ENCODE measurements at regions not wholly inside any gene's neighbourhood (a gene's known extent, or its start where the extent isn't known, plus 50 kb on each side); places are given as distances from the start of the nearest gene placed in this dataset.

DNA sequence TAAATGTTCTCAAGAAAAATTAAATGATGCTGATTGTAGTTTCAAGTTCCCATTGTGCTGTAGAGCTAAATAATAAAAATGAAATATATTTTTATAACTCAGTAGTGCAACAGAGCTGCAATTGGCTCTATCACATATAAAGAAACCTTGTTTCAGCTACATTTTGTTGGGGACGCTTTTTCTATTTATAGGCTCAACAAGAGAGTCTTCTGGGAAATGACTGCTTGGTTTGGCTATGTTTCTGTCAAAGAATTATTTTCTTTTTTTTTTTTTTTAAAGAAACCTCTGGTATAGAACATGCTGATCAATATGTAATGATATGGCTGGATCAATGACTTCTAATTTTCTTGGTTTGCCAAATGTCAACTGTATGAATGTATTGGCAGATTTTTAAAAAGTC lies 76.5 kb downstream of the OTOL1 start:
- no peak overlapping the region for H3K4me3 ChIP-seq (ENCODE audit: low read depth, low read length)
- H3K27me3 ChIP-seq (ENCODE audit: control insufficient read depth, insufficient read depth, low read length), result no peaks in the 10 kb centered on the region
- TF ChIP-seq, protein P1, sequence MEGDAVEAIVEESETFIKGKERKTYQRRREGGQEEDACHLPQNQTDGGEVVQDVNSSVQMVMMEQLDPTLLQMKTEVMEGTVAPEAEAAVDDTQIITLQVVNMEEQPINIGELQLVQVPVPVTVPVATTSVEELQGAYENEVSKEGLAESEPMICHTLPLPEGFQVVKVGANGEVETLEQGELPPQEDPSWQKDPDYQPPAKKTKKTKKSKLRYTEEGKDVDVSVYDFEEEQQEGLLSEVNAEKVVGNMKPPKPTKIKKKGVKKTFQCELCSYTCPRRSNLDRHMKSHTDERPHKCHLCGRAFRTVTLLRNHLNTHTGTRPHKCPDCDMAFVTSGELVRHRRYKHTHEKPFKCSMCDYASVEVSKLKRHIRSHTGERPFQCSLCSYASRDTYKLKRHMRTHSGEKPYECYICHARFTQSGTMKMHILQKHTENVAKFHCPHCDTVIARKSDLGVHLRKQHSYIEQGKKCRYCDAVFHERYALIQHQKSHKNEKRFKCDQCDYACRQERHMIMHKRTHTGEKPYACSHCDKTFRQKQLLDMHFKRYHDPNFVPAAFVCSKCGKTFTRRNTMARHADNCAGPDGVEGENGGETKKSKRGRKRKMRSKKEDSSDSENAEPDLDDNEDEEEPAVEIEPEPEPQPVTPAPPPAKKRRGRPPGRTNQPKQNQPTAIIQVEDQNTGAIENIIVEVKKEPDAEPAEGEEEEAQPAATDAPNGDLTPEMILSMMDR (IDR thresholded peaks at IDR 0.05; ENCODE audit: insufficient read depth, low read length, poor library complexity, severe bottlenecking), result no peak
- DNase-seq (ENCODE audit: low read depth), result no peak
- no peaks in the 10 kb centered on the region for H3K36me3 ChIP-seq (ENCODE audit: control insufficient read depth, insufficient read depth, low read length)

DNA sequence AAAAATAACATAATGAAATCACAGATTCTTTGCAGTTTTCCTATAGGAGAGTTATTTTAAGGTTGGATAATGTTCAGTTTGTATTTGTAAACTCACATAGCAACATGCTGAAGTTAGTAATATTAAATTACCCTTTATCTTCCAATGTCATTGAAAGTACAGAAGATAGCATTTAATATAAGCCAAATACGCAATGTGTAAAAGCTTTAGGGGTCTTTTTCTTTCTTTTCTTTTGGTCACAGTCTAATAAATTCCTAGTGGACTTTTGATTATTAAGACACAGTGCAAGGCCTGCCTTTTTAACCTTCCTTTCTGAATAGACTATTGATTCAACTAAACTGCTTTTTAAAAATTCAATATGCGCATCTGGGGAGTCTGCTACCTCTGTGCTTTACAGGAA lies 79.3 kb downstream of the OTOL1 start:
- Histone ChIP-seq H3K36me3 (ENCODE audit: control insufficient read depth, insufficient read depth, low read length) (no peaks in the 10 kb centered on the region), H3K27me3 (ENCODE audit: control insufficient read depth, insufficient read depth, low read length) (no peaks in the 10 kb centered on the region), H3K4me3 (ENCODE audit: low read depth, low read length) (no peak overlapping the region)
- DNase-seq (ENCODE audit: low read depth), result no peak
- TF ChIP-seq, protein P1 (IDR thresholded peaks at IDR 0.05; ENCODE audit: insufficient read depth, low read length, poor library complexity, severe bottlenecking), result no peak

DNA sequence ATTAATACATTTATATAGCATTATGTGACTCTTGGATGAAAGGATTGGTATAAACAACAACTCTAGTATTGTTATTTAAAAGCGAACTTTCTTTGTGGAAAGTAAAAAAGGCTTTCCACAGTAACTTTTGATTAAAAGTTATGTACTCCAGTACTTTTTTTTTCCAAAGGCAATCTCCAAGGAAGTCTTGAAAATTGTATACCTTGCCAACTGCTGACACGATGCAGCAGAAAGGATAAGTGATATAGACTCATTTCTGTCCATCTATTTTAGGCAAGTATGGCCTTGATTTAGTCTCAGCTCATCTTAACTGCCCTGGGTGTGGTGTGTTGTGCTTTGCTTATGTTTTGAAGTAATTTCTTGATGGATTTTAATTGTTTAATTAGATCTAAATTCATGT lies 79.7 kb downstream of the OTOL1 start:
- H3K36me3 ChIP-seq (ENCODE audit: control insufficient read depth, insufficient read depth, low read length), result no peaks in the 10 kb centered on the region
- TF ChIP-seq, protein P1 (IDR thresholded peaks at IDR 0.05; ENCODE audit: insufficient read depth, low read length, poor library complexity, severe bottlenecking), result no peak
- no peak overlapping the region for H3K4me3 ChIP-seq (ENCODE audit: low read depth, low read length)
- no peak for DNase-seq (ENCODE audit: low read depth)
- H3K27me3 ChIP-seq (ENCODE audit: control insufficient read depth, insufficient read depth, low read length), result no peaks in the 10 kb centered on the region

DNA sequence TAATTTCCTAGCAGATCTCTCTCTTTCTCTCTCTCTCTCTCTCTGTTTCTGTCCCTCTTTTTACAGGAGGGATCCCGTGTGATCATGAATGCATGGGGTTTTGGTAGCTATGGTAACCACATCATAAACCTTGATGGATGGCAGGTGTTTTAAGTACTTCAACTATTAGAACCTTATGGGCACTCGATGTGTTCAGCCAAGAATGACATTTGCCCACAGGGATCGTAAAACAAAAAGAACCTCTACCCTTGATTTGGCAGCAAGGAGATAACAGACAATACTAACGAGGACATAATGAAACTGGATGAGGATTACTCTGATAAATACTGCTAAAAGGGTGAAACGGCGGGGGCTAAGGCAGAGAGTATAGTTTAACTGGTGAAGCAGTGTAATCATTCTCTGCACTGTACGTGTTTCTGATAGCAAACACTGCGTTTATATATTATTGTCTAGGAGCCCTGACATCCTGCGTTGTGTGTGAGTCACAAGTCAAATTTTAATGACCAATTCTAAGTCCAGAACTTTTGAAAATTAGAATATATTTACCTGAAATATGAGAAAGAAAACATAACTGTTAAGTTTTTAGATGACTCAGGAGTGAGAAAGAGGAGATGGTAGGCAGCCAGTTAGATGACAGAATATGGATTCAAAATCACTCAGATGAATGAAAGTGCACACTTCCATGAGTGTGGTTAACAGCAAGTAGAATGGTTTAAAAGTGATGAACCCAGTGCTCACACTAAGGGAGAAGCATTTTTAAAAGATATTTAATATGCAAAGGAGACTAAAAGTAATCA lies 80.3 kb downstream of the OTOL1 start:
- TF ChIP-seq, protein P1 (IDR thresholded peaks at IDR 0.05; ENCODE audit: insufficient read depth, low read length, poor library complexity, severe bottlenecking), result no peak
- H3K27me3 ChIP-seq (ENCODE audit: control insufficient read depth, insufficient read depth, low read length), result no peaks in the 10 kb centered on the region

DNA sequence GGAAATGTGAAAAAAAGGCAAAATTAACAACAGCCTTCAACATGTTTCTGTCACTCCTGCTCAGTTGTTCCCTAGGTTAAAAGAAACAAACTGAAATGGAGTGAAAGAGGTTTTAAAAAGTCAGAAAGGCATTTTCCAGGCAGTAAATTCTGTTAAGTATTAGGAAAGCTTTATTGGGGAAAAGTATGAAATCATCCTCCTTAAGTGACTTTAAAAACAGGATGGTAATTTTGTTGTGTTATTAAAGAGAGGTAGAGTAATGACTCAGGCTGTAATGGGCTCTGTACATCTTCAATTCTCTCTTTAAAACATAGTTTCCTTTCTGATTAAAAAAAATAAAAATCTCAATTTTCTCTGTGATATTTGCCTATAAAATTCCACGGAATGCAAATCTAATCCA lies 81.1 kb downstream of the OTOL1 start:
- no peak for DNase-seq (ENCODE audit: low read depth)
- no peaks in the 10 kb centered on the region for H3K27me3 ChIP-seq (ENCODE audit: control insufficient read depth, insufficient read depth, low read length)

More for the DNA sequence above, 80.3 kb downstream of the OTOL1 start:
- no peak overlapping the region for H3K4me3 ChIP-seq (ENCODE audit: low read depth, low read length)
- no peaks in the 10 kb centered on the region for H3K36me3 ChIP-seq (ENCODE audit: control insufficient read depth, insufficient read depth, low read length)
- no peak for DNase-seq (ENCODE audit: low read depth)

More for the DNA sequence above, 81.1 kb downstream of the OTOL1 start:
- no peaks in the 10 kb centered on the region for H3K36me3 ChIP-seq (ENCODE audit: control insufficient read depth, insufficient read depth, low read length)
- no peak overlapping the region for H3K4me3 ChIP-seq (ENCODE audit: low read depth, low read length)
- TF ChIP-seq, protein P1 (IDR thresholded peaks at IDR 0.05; ENCODE audit: insufficient read depth, low read length, poor library complexity, severe bottlenecking), result no peak
